Fibroblast of skin of scalp (primary cell): ENCODE measurements at regions not wholly inside any gene's neighbourhood (a gene's known extent, or its start where the extent isn't known, plus 50 kb on each side); places are given as distances from the start of the nearest gene placed in this dataset.

Experiments
- DNase-seq: peaks from one replicate; pipeline ENCODE4 v3.0.0-alpha.2; 2013

DNA sequence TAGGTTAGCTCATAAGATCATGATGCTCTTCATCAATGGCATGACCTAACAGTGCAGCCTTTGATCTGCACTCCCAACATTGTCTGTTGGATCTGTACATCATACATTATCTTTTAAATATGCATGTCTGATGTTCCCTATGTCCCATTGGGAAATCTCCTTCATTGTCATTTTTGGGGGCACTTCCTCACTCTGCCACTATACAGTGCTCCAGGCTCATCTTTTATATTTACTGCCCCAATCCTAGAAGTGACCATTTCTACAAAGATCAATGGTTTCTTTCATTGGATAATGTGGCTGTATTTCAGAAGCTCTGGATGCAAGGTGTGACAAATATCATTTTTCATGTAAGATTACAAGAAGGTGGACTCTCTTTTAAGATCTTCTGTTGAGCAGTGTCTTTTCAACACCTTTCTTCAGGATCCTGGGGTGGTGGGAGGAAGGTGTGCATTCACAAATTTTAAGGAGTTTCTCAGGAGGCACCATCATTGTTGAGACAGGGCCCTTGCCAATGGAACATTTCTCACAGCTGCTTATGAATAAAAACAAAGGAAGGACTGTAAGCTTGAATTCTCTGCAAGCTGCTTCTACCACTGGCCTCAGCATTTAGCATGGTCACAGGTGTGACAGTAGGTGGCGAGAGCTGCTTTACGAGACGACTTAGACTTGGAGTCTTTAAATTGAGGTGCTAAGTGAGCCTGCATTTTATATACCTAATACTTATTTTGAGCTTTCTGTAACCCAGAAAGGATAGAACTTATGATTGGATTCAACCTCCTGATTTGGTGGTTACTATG lies 403.0 kb downstream of the LMO7 start:
- no peak for DNase-seq

- no peak for DNase-seq
Observed at GRCh38 chr13:76036176-76036575, 400.0 kb downstream of the LMO7 start.

GRCh38 chr13:76035711-76036110 lies 399.6 kb downstream of the LMO7 start:
- no peak for DNase-seq

DNA sequence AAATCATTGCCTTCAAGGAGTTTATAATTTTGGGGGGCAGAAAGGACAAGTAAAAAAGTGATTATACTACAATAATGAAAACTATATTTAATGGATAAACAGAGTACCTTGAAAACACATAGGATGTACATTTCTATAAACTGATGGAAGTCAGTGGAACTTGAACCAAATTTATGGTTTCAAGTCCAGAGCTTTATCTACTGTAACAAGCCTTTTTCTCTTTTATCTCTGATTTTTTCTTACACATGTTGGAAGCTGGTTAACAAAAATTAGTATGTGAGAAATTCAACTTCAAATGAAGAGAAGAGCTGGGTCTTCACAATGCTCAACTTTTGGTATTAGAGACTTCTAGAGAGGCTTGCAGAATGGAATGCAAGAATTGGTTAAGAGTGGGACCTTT lies 393.6 kb downstream of the LMO7 start:
- no peak for DNase-seq

DNA sequence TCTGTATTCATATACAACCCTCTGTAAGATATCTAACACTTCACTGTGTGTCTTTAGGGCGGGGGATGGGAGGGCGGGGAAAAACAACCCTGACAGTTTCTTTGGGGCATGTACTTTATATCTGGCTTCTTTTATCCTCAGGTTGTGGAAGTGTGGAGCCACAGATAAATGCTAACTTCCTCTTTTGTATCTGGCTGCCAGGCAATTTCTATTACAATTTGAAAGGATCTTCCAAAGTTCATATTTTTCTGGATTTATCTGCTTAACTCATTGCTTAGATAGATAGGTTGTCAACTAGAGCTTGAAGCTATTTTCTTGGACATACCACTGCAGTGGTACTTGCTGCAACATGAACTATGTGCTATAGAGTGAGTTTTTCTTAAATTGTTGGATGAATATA lies 393.0 kb downstream of the LMO7 start:
- no peak for DNase-seq

GRCh38 chr13:76027131-76027530 lies 391.0 kb downstream of the LMO7 start:
- DNase-seq = no peak

DNA sequence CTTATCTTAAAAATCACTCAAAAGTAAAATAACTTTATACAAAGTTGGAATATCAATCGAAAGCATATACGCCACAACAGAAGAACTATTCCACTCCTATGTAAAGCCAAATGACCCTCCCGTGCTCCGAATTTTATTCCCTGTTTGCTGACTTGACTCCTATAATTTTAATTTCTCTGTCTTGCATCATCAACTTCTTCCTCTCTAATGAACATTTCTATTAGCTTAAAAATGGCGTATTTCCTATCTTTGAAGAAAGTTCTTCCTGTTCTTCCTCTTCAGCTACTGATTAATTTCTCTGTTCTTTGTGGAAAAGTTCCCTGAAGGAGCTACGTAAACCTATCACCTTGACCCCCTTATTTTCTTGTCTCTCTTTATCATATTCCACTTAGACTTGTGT lies 389.3 kb downstream of the LMO7 start:
- no peak for DNase-seq

GRCh38 chr13:76024151-76024550 lies 388.0 kb downstream of the LMO7 start:
- DNase-seq = no peak

- DNase-seq = peak; percentile 56
Observed at GRCh38 chr13:76023652-76024051, 387.5 kb downstream of the LMO7 start.

DNA sequence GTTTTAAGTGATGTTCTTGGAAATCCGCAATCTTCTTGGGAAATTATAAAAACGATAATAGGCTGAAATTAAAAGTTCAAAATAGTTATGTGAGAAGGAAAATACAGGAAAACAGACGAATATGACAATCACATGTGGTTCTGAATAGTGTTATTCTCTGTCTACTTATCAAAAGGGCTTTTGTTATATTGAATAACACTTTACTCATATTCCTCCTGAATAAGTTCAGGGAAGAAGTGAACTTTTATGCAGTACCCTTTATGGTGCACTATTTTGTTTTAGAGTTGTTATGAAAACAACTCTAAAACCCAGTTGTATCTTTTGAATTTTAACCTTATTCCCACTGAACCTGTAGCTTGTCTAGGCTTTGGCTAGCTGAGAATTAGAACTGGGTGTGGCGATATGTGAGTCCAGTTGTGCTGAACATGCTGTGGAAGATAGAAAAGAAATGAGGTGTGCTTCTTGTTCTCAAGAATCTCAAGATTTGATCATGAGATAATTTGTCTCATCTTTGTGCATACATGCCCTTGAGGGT lies 384.4 kb downstream of the LMO7 start:
- no peak for DNase-seq

DNA sequence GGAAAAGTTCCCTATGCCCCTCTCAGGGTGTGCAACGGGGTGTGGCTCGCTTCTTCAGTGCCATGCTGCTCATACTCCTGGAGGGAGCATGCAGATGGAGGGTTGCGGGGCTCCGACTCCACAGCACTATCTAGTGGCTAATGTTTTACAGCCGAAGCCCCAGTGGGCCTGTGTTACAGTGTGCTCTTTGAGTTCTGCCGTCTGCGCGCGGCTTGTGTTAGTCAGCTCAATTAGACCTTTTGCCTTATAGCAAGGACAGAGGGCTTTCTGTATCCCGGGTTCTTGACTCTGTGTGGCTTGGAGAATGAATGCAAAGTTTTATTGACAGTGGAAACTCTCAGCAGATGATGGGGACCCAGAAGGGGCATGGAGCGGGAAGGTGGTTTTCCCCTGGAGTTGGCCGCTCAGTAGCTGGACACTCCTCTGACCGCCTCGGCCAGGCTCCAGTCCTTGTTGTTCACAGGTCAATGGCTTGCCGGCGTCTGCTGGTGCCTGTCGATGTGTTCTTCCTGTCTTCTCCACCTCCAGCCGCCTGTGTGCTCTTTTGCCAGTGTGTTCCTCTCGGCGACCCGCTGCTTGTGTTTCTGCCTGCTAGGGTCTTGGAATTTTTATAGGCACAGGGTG lies 383.4 kb downstream of the LMO7 start:
- DNase-seq = no peak

DNA sequence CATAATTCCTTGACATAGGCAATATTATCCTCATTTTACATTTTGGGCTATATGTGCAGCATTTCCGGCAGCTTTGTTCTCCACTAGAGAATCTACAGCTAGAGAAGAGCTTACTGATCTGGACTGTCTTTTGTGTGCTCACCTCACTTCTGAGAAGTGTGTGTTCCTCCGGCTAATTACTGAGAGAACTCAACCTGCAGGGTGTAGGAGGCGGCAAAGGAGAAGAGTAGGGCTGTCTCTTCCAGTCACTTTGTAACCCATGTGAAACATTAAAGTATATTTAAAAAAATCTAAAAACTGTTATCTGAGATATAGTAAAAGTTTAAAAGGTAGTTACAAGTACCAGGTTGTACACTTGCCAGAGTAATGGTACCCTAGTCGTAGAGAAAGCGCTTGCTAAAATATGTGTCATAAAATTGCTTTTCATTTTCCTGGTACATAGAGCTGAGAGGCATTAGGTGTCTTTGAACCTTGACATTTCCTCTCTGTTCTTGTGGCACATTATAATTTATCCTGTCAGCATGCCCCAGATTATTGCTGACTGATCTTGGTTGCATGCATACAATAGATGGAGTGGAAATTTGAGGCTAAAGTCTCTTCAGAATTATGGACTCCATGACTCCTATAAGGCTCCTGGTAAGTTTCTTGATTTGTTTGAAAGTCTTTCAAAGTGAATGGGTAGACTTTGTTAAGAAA lies 381.9 kb downstream of the LMO7 start:
- DNase-seq = no peak

- DNase-seq = no peak
Observed at GRCh38 chr13:76016799-76017400, 380.8 kb downstream of the LMO7 start.

GRCh38 chr13:76014406-76015318 lies 378.5 kb downstream of the LMO7 start:
- DNase-seq = peak; percentile 30

DNA sequence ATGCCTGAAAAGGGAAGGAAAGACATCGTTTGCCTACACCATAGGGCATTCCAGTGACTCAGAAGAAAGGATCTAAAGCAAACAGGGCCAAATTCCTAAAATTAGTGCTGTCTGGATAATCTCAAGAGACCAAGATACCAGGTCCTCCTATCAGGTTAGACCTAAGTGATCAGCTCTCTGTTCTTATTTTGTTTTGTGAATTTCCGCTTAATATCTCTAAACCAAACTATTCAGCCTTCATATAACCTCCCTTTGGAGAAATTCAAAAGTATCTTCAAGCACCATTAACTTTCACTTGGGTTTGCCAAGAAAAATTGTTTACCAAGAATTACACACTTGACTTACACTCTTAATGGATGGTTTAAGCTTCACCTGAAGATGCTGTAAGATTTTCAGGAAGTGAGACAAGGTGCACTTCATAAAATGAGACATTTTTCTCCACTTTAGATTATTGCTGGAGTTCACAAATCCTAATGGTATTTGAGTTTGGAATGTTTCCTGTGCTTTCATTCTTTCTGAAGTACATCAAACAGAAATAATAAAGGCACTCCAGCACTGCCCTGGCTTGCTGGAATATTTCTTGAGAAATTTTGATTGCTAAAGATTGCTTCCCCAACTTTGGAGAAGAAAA lies 376.1 kb downstream of the LMO7 start:
- peak; percentile 76 for DNase-seq

DNA sequence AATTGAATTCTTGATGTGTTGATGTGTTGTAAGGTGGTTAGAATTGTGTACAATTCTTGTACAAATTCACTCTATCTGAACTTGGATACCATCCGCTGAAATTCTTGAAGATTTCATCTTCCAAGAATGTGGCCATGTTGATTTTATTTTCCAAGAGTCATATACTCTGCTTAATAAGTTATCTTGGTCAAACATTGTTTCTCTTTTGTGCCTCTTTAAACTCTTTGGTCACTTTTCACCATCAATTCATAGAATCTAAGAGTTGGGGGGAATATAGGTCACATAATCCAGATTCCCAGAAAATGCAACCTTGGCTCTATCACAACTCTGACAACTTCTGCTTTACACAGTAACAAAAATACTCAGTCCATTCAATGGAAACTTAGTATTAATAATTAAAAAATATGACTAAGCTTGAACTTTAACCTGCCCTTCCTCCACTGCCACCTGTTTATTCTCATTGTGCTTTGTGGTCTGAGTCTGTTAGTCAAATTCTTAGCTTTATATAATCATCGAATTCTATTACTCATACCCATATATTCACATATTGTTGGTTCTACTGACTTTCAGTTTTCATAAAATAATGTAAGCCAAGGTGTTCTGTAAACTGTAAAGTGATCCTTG lies 373.2 kb downstream of the LMO7 start:
- DNase-seq = no peak

- peak; percentile 55 for DNase-seq
Observed at GRCh38 chr13:76004416-76004815, 368.3 kb downstream of the LMO7 start.

- no peak for DNase-seq
Observed at GRCh38 chr13:76000131-76000530, 364.0 kb downstream of the LMO7 start.

DNA sequence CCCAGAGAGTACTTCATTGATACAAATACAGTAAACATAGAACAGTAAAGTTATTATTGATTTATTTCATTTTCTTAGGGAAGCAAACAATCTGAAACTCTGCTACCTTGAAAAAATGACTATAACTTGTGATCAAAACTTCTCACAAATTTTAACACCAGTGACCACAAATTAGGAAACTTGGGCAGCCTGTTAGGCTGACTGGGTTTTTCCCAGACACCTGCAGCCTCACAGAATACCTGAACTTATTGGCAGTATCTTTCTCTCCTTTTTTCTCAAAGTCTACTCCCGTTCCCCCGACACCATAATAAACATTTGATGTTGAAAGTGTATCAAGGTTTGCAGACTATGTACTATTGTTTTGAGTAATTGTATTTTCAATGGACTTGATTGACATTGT lies 360.5 kb downstream of the LMO7 start:
- no peak for DNase-seq

GRCh38 chr13:75995966-75996365 lies 359.8 kb downstream of the LMO7 start:
- no peak for DNase-seq

DNA sequence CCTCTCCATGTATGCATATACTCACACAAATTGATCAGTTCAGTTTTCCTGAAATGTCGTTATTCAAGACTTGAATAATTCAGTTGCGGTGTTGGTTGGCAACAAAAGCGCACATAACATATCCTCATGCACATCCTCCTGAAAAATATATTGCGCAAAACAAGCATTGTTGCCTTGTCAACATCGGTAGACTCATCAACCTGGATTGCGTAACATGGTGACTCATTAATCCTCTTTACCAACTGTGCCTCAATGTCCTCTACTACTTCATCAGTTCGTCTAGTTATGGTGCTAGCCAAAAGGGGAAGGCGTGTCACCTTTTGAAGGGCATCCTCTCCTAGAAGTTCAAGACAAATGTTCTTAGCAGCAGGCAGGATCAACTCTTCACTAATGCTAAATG lies 357.7 kb downstream of the LMO7 start:
- DNase-seq = no peak
